ENCODE measurements at regions not wholly inside any gene's neighbourhood (a gene's known extent, or its start where the extent isn't known, plus 50 kb on each side); places are given as distances from the start of the nearest gene placed in this dataset.

GRCh38 chr7:13359656-13360055 is 629.8 kb downstream of the ETV1 start:
- 84 to 86% methylated on average over 10 of the region's 10 CpGs for WGBS, 2 donors
- no peak overlapping the region for H3K27ac ChIP-seq
- peaks cover 0 to 5% (median 0%) of the 10 kb centered on the region in 11 donors for H3K9me3 ChIP-seq
- intact Hi-C loops (cut with DNase I): no loop called here
- no peak for ATAC-seq
- H3K27me3 ChIP-seq: no peaks in the 10 kb centered on the region
- no peaks in the 10 kb centered on the region for H3K4me1 ChIP-seq
- DNase-seq: no peak
- no peak overlapping the region for H3K4me3 ChIP-seq
- H3K36me3 ChIP-seq: no peaks in the 10 kb centered on the region
- no peak for TF ChIP-seq CTCF (IDR thresholded peaks at IDR 0.05)

GRCh38 chr7:13386741-13387140 is 602.7 kb downstream of the ETV1 start:
- DNase-seq: no peak
- Histone ChIP-seq H3K9me3 (no peaks in the 10 kb centered on the region), H3K27ac (no peak overlapping the region), H3K4me1 (no peaks in the 10 kb centered on the region), H3K36me3 (no peaks in the 10 kb centered on the region), H3K27me3 (no peaks in the 10 kb centered on the region), H3K4me3 (no peak overlapping the region)
- ATAC-seq: no peak
- 82 to 85% methylated on average over 1 of the region's 1 CpG for WGBS, 2 donors
- intact Hi-C loops (cut with DNase I): no loop called here
- no peak for TF ChIP-seq CTCF (IDR thresholded peaks at IDR 0.05)

GRCh38 chr7:13407911-13408310 is 581.6 kb downstream of the ETV1 start:
- Histone ChIP-seq H3K27me3 (no peaks in the 10 kb centered on the region), H3K4me1 (no peaks in the 10 kb centered on the region), H3K27ac (no peak overlapping the region), H3K4me3 (no peak overlapping the region), H3K36me3 (no peaks in the 10 kb centered on the region), H3K9me3 (no peaks in the 10 kb centered on the region)
- DNase-seq (no peak), ATAC-seq (no peak)
- no peak for TF ChIP-seq CTCF (IDR thresholded peaks at IDR 0.05)
- intact Hi-C loops (cut with DNase I): no loop called here
- WGBS, 2 donors: 72 to 75% methylated on average over 2 of the region's 2 CpGs

- peak in 1 of 9 donors; percentile 11 for TF ChIP-seq CTCF (IDR thresholded peaks at IDR 0.05)
- H3K36me3 ChIP-seq: no peaks in the 10 kb centered on the region
- DNase-seq (no peak), ATAC-seq (no peak)
- intact Hi-C loops (cut with DNase I): no loop called here
- H3K27me3 ChIP-seq: no peaks in the 10 kb centered on the region
- H3K4me3 ChIP-seq: no peak overlapping the region
- no peak overlapping the region for H3K27ac ChIP-seq
- no peaks in the 10 kb centered on the region for H3K9me3 ChIP-seq
- peaks cover 0 to 4% (median 0%) of the 10 kb centered on the region in 9 donors for H3K4me1 ChIP-seq
Observed at GRCh38 chr7:13411151-13411550, 578.3 kb downstream of the ETV1 start.

GRCh38 chr7:13411636-13412035 is 577.8 kb downstream of the ETV1 start:
- Histone ChIP-seq H3K9me3 (no peaks in the 10 kb centered on the region), H3K27ac (no peak overlapping the region), H3K27me3 (no peaks in the 10 kb centered on the region), H3K36me3 (no peaks in the 10 kb centered on the region), H3K4me3 (no peak overlapping the region), H3K4me1 (peaks cover 0 to 4% (median 0%) of the 10 kb centered on the region in 9 donors)
- 75 to 80% methylated on average over 3 of the region's 3 CpGs for WGBS, 2 donors
- DNase-seq (no peak), ATAC-seq (no peak)
- intact Hi-C loops (cut with DNase I): no loop called here
- TF ChIP-seq CTCF (IDR thresholded peaks at IDR 0.05): no peak

Measured in heart right ventricle (tissue), 16 donors.